Type B pancreatic cell (in vitro differentiated cells): ENCODE measurements at regions not wholly inside any gene's neighbourhood (a gene's known extent, or its start where the extent isn't known, plus 50 kb on each side); places are given as distances from the start of the nearest gene placed in this dataset.
"Not testable (repeated sequence)": the region's sequence is repeated elsewhere in the genome, so short reads cannot be mapped to it uniquely, and the experiment has no call there.

ENCODE experiments used
- DNase-seq: peaks from one replicate; pipeline ENCODE4 v3.0.0; 2021; ENCODE audit warnings: mixed read lengths; ENCODE audit not compliant: unreplicated experiment; ENCODE audit errors: extremely low spot score
- H3K27ac Mint-ChIP-seq: 2 replicates; pipeline ENCODE4 v1.8.0; 2021; ENCODE audit warnings: mild to moderate bottlenecking, mixed read lengths
- H3K27me3 Mint-ChIP-seq: 2 replicates; pipeline ENCODE4 v1.8.0; 2021; ENCODE audit warnings: mixed read lengths
- H3K36me3 Mint-ChIP-seq: 2 replicates; pipeline ENCODE4 v1.8.0; 2021; ENCODE audit warnings: mixed read lengths
- H3K4me1 Mint-ChIP-seq: one replicate; pipeline ENCODE4 v1.8.0; 2021; ENCODE audit warnings: mixed read lengths; ENCODE audit not compliant: unreplicated experiment
- H3K4me3 Mint-ChIP-seq: 2 replicates; pipeline ENCODE4 v1.8.0; 2021; ENCODE audit warnings: mild to moderate bottlenecking, mixed read lengths
- H3K9me3 Mint-ChIP-seq: 2 replicates; pipeline ENCODE4 v1.8.0; 2021; ENCODE audit warnings: mixed read lengths
- TF ChIP-seq, protein P1 (sequence below): fragments of 200-600 bp; sonication (generic); conservative IDR thresholded peaks from 2 replicates; pipeline ENCODE4 v1.5.0; 2021; ENCODE audit warnings: antibody characterized with exemption, mild to moderate bottlenecking

GRCh38 chr1:121472017-121472416 lies 287.2 kb downstream of the SRGAP2C start:
- Mint-ChIP-seq H3K4me1 (no peaks in the 10 kb centered on the region), H3K36me3 (peaks cover 4% of the 10 kb centered on the region), H3K9me3 (peaks cover 6% of the 10 kb centered on the region)

GRCh38 chr1:121483234-121483633 lies 298.5 kb downstream of the SRGAP2C start:
- no peaks in the 10 kb centered on the region for H3K36me3 Mint-ChIP-seq
- H3K27me3 Mint-ChIP-seq: no peaks in the 10 kb centered on the region
- H3K4me3 Mint-ChIP-seq: no peak overlapping the region
- H3K4me1 Mint-ChIP-seq: no peaks in the 10 kb centered on the region
- DNase-seq: no peak
- TF ChIP-seq, protein P1, sequence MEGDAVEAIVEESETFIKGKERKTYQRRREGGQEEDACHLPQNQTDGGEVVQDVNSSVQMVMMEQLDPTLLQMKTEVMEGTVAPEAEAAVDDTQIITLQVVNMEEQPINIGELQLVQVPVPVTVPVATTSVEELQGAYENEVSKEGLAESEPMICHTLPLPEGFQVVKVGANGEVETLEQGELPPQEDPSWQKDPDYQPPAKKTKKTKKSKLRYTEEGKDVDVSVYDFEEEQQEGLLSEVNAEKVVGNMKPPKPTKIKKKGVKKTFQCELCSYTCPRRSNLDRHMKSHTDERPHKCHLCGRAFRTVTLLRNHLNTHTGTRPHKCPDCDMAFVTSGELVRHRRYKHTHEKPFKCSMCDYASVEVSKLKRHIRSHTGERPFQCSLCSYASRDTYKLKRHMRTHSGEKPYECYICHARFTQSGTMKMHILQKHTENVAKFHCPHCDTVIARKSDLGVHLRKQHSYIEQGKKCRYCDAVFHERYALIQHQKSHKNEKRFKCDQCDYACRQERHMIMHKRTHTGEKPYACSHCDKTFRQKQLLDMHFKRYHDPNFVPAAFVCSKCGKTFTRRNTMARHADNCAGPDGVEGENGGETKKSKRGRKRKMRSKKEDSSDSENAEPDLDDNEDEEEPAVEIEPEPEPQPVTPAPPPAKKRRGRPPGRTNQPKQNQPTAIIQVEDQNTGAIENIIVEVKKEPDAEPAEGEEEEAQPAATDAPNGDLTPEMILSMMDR: no peak
- peaks cover 7% of the 10 kb centered on the region for H3K9me3 Mint-ChIP-seq
- H3K27ac Mint-ChIP-seq: no peak overlapping the region

More at GRCh38 chr1:121472017-121472416, 287.2 kb downstream of the SRGAP2C start:
- Mint-ChIP-seq H3K27ac (no peak overlapping the region), H3K4me3 (no peak overlapping the region), H3K27me3 (no peaks in the 10 kb centered on the region)
- no peak for DNase-seq
- TF ChIP-seq, protein P1: no peak

DNA sequence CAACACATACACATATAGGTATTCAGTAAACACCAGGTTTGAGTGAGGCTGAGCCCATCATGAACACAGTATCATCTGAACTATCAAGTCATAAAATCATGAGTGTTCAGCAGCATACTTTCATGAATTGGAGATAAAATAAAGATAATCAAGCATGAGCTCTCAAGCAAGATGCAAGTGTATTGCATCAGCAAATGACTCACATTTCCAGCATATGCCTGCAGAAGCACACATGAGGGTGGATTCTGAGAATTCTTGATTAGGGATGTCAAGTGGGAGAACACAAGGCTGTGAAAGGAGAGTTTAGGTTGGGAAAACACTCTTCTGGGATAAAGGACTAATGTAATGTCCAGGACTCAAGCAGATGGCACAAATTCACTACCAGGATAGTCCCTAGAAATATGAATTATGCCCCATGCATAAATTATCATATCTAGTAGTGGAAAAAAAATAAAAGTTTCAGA lies 299.2 kb downstream of the SRGAP2C start:
- Mint-ChIP-seq H3K4me1 (no peaks in the 10 kb centered on the region), H3K9me3 (peaks cover 7% of the 10 kb centered on the region), H3K36me3 (no peaks in the 10 kb centered on the region), H3K27me3 (no peaks in the 10 kb centered on the region), H3K27ac (no peak overlapping the region), H3K4me3 (no peak overlapping the region)
- no peak for DNase-seq
- TF ChIP-seq, protein P1: no peak

DNA sequence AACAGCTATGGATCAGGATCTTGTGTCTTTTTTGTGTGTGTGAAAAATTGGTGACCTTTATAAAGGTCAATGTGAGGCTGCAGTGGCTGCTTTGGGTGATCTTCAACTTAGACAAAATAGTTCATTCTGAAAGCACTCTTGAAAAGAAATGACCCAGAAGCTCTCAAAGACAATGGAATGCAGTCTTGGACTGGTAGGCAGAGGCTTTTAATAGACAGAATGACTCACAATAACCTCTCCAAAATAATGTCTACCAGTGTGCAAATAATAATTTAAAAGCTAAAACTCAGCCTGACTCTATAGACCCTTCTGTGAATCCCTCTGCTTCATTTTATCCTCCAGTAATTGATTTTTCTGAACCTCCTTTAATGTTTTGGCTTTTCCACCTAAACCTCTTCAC lies 310.0 kb downstream of the SRGAP2C start:
- H3K4me1 Mint-ChIP-seq, H3K4me3 Mint-ChIP-seq, H3K27ac Mint-ChIP-seq, H3K9me3 Mint-ChIP-seq, H3K36me3 Mint-ChIP-seq, H3K27me3 Mint-ChIP-seq, DNase-seq: not testable (repeated sequence)

DNA sequence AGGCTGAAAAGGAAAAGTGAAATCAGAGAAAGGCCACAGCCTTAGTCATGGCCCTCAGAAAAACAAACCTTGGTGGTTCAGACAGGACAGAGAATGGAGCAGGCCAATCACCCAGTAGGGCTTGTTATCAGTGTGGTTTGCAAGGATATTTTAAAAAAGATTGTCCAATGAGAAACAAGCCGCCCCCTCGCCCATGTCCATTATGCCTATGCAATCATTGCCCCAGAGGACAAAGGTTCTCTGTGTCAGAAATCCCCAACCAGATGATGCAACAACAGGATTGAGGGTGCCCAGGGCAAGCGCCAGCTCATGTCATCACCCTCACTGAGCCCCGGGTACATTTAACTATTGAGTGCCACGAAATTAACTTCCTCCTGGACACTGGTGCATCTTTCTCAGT lies 326.7 kb downstream of the SRGAP2C start:
- not testable (repeated sequence) for H3K27ac Mint-ChIP-seq, H3K4me3 Mint-ChIP-seq, DNase-seq, H3K9me3 Mint-ChIP-seq, H3K36me3 Mint-ChIP-seq, H3K4me1 Mint-ChIP-seq, H3K27me3 Mint-ChIP-seq

GRCh38 chr1:121511876-121512275 lies 327.1 kb downstream of the SRGAP2C start:
- not testable (repeated sequence) for H3K4me3 Mint-ChIP-seq, H3K9me3 Mint-ChIP-seq, H3K4me1 Mint-ChIP-seq, H3K27ac Mint-ChIP-seq, H3K27me3 Mint-ChIP-seq, DNase-seq, H3K36me3 Mint-ChIP-seq

DNA sequence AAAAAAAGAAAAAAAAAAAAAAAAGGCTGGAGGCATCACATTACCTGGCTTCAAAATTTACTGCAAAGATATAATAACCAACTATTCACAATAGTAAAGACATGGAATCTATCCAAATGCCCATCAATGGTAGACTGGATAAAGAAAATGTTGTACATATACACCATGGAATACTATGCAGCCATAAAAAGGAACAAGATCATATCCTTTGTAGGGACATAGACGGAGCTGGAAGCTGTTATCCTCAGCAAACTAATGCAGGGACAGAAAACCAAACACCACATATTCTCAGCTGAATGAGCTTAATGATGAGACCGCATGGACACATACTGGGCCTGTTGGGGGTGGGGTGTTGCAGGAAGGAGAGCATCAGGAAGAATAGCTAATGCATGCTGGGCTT lies 330.5 kb downstream of the SRGAP2C start:
- TF ChIP-seq, protein P1: no peak
- Mint-ChIP-seq H3K4me1 (no peaks in the 10 kb centered on the region), H3K27ac (no peak overlapping the region), H3K9me3 (no peaks in the 10 kb centered on the region), H3K4me3 (no peak overlapping the region), H3K27me3 (peaks cover 3% of the 10 kb centered on the region), H3K36me3 (no peaks in the 10 kb centered on the region)
- DNase-seq: no peak
